Skeletal muscle satellite cell (primary cell): ENCODE measurements at regions not wholly inside any gene's neighbourhood (a gene's known extent, or its start where the extent isn't known, plus 50 kb on each side); places are given as distances from the start of the nearest gene placed in this dataset.
"Not testable (repeated sequence)": the region's sequence is repeated elsewhere in the genome, so short reads cannot be mapped to it uniquely, and the experiment has no call there.

Experiments used
- H3K27me3 ChIP-seq: 2 replicates; pipeline ENCODE4 v1.7.0; 2013; ENCODE audit warnings: low read length; ENCODE audit not compliant: control insufficient read depth, insufficient read depth
- H3K36me3 ChIP-seq: 2 replicates; pipeline ENCODE4 v1.7.0; 2013; ENCODE audit warnings: mild to moderate bottlenecking, control low read depth, low read length; ENCODE audit not compliant: insufficient read depth
- H3K4me1 ChIP-seq: 2 replicates; pipeline ENCODE4 v1.7.0; 2013; ENCODE audit warnings: low read length; ENCODE audit not compliant: control insufficient read depth, insufficient read depth
- H3K4me2 ChIP-seq: 2 replicates; pipeline ENCODE4 v1.7.0; 2013; ENCODE audit warnings: mild to moderate bottlenecking, low read length
- H3K4me3 ChIP-seq: 2 replicates; pipeline ENCODE4 v1.7.0; 2013; ENCODE audit warnings: low read length
- H3K9ac ChIP-seq: 2 replicates; pipeline ENCODE4 v1.7.0; 2013; ENCODE audit warnings: mild to moderate bottlenecking, low read depth, low read length, moderate library complexity
- H3K9me3 ChIP-seq: replicated peaks from 2 replicates; pipeline ENCODE4 v1.7.0; 2013; ENCODE audit warnings: mild to moderate bottlenecking, control low read depth, low read length

DNA sequence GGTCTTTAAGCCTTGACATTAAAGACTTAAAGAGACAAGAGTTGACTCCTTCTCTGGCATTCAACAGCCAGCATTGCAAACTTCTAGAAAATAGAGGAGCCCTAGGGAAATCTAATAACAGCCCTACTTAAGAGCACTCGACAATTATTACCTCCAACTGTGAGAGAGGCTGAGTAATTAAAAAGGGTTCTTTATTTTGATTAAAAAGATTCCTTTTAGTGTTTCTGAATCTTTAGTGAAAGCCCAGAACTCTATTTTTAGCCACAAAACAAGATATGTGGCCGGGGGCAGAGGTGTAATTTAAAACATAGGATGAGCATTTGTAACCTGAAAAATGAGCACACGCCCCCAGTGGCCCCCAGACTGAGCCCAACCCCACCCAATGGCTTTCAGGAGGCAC, 222.3 kb downstream of the SMAD2 start:
- no peaks in the 10 kb centered on the region for H3K4me1 ChIP-seq
- no peak overlapping the region for H3K4me2 ChIP-seq
- H3K4me3 ChIP-seq: no peak overlapping the region
- no peaks in the 10 kb centered on the region for H3K9me3 ChIP-seq
- H3K9ac ChIP-seq: no peak overlapping the region
- H3K36me3 ChIP-seq: no peaks in the 10 kb centered on the region
- peaks cover 6% of the 10 kb centered on the region for H3K27me3 ChIP-seq

DNA sequence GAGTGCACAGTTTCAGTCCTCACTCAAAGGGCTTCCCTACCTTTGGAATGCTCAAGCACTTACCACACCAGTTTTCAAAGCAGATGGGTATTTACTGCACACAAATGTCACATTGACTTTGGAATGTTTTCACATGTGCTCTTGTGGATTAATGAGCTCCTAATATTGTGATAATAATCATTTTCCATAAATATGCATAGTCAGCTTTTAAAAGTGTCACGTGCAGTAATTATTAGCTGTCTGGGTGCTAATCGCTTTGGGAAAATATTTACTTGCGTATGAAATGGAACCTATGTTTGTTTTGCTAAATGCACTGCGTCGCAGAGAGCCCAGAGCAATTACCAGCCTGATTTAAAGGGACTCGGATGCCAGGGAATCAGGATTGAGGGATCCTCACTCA, 229.3 kb downstream of the SMAD2 start:
- Histone ChIP-seq H3K27me3 (peaks cover 14% of the 10 kb centered on the region), H3K4me3 (no peak overlapping the region), H3K36me3 (no peaks in the 10 kb centered on the region), H3K9ac (no peak overlapping the region), H3K4me1 (no peaks in the 10 kb centered on the region), H3K9me3 (no peaks in the 10 kb centered on the region), H3K4me2 (no peak overlapping the region)

DNA sequence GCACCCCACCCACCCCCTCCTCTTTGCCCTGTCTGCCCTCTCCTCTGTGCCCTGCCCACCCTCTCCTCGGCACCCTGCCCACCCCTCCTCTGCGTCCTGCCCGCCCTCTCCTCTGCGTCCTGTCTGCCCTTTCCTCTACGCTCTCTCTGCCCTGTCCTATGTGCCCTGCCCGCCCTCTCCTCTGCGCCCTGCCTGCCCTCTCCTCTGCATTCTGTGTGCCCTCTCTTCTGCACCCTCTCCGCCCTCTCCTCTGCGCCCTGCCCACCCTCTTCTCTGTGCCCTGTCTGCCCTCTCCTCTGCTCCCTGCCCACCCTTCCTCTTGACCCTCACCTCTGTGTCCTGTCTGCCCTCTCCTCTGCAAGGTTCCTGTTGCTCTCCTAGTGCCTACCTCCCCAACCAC, 233.6 kb downstream of the SMAD2 start:
- no peak overlapping the region for H3K4me2 ChIP-seq
- no peaks in the 10 kb centered on the region for H3K36me3 ChIP-seq
- H3K27me3 ChIP-seq: peaks cover 23% of the 10 kb centered on the region

DNA sequence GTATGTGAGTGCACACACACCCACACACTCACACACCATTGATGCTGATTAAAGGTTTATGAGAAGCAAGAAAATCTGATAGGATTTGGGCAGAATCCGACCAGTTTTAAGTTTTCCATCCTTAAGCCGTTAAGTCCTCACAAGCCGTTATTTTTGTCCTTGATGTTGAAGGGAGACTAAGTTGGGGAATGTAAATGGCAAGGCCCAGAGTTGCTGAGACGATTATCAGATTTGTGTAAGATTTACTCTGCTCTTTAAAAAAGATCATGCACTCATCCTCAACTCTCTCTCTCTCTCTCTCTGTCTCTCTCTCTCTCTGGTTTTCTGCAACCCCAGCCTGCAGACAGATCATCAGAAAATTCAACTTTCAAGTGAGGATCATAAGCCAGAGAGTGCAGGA, 238.8 kb downstream of the SMAD2 start:
- Histone ChIP-seq H3K4me1 (no peaks in the 10 kb centered on the region), H3K4me2 (no peak overlapping the region), H3K36me3 (no peaks in the 10 kb centered on the region), H3K9me3 (no peaks in the 10 kb centered on the region), H3K27me3 (peaks cover 19% of the 10 kb centered on the region), H3K9ac (no peak overlapping the region), H3K4me3 (no peak overlapping the region)

More for the DNA sequence above, 233.6 kb downstream of the SMAD2 start:
- no peak overlapping the region for H3K4me3 ChIP-seq
- no peak overlapping the region for H3K9ac ChIP-seq
- H3K4me1 ChIP-seq: no peaks in the 10 kb centered on the region
- H3K9me3 ChIP-seq: no peaks in the 10 kb centered on the region

DNA sequence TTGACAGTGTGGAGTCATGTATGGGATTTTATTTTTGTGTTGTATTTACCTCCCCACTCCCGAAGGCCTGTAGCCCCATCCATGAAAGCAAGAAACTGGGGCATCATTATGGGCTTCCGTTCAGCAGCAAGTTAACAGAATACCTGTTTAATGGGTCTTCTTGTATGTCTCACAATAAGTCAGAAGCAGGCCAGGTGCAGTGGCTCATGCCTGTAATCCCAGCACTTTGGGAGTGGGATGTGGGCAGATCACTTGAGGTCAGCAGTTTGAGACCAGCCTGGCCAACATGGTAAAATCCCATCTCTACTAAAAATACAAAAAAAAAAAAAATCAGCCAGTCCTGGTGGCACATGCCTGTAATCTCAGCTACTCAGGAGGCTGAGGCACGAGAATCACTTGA, 239.7 kb downstream of the SMAD2 start:
- not testable (repeated sequence) for H3K4me1 ChIP-seq, H3K9ac ChIP-seq, H3K36me3 ChIP-seq, H3K4me2 ChIP-seq, H3K9me3 ChIP-seq, H3K4me3 ChIP-seq
- H3K27me3 ChIP-seq: peaks cover 13% of the 10 kb centered on the region

DNA sequence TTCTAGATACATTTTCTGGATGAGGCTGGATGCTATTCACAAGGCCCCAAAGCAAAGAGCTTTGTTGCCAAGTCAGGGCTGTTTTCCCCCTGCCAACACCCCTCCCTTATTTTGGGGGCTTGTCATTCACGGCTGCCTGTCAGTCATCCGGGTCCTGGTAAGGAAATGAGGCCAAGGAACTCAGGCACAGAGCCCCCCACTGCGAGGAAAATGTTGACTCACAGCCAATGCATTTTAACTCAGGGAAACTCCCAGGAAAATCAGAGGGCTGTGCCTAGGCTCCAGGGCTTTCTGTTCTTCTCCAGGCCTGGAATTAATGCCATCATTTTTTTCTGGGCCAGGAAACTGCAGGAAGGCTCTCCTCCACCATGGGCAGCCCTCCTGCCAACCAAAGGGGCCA, 241.1 kb downstream of the SMAD2 start:
- no peaks in the 10 kb centered on the region for H3K9me3 ChIP-seq
- peaks cover 19% of the 10 kb centered on the region for H3K27me3 ChIP-seq
- no peak overlapping the region for H3K4me3 ChIP-seq
- no peaks in the 10 kb centered on the region for H3K36me3 ChIP-seq
- H3K4me1 ChIP-seq: no peaks in the 10 kb centered on the region
- no peak overlapping the region for H3K9ac ChIP-seq
- H3K4me2 ChIP-seq: no peak overlapping the region

DNA sequence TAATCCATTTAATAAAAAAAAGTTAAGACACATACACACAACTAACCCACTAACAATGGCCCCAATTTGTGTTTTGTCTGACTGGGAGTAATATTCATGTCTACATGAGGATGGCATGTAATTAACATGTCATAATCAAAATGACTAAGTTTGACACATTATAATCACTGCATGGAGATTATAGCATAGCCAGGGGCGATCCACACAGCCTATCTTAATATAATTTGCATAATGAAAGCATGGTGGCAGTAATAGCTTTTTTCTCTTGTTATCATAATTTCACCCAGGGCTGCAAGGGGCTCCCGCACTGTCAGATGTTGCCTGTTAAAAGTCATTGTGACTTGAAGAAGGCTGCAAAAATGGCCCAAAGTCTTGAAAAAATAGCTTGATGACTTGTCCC, 243.7 kb downstream of the SMAD2 start:
- Histone ChIP-seq H3K9me3 (no peaks in the 10 kb centered on the region), H3K4me3 (no peak overlapping the region), H3K4me1 (no peaks in the 10 kb centered on the region), H3K4me2 (no peak overlapping the region), H3K27me3 (peaks cover 13% of the 10 kb centered on the region), H3K36me3 (no peaks in the 10 kb centered on the region), H3K9ac (no peak overlapping the region)

DNA sequence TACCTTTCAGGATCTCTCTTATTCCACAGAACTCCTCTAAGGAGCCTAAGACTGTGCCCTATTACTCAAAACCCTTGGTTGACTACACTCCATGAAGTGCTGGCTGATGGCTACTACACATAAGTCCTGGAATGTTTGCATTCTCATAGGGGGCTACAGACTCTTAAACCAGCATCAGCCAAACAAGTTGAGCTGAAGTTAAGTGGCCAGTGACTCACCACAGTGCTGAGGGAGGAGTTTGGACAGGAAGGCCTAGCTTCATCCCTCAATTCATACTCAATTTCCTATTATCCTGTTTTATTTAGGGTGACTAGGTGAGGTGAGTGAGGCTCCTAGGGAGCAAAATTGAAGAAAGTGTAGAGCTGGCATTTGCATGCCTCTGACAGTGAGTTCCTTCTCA, 246.7 kb downstream of the SMAD2 start:
- Histone ChIP-seq H3K9me3 (no peaks in the 10 kb centered on the region), H3K36me3 (no peaks in the 10 kb centered on the region), H3K9ac (no peak overlapping the region), H3K4me3 (no peak overlapping the region), H3K4me1 (no peaks in the 10 kb centered on the region), H3K4me2 (no peak overlapping the region), H3K27me3 (peaks cover 15% of the 10 kb centered on the region)

DNA sequence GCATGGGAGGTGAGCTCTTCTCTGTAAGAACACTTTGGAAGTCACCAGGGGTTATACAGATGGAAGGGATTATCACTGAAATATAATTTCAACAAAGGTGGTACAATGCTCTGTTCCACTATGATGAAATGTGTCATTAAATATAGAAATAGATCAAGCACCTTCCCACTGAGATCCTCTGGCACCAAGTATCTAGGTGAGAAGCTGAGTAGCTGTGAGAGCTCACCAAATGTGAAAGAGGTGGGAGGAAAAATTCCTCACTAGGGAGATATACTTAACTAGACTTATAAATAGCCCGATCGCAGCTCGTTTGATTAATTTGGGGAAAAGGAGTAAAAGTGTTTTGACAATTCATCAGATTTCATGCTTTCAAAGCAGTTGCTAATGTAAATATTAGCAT, 247.6 kb downstream of the SMAD2 start:
- Histone ChIP-seq H3K27me3 (peaks cover 13% of the 10 kb centered on the region), H3K4me1 (no peaks in the 10 kb centered on the region), H3K4me3 (no peak overlapping the region), H3K4me2 (no peak overlapping the region), H3K36me3 (no peaks in the 10 kb centered on the region), H3K9me3 (no peaks in the 10 kb centered on the region), H3K9ac (no peak overlapping the region)

DNA sequence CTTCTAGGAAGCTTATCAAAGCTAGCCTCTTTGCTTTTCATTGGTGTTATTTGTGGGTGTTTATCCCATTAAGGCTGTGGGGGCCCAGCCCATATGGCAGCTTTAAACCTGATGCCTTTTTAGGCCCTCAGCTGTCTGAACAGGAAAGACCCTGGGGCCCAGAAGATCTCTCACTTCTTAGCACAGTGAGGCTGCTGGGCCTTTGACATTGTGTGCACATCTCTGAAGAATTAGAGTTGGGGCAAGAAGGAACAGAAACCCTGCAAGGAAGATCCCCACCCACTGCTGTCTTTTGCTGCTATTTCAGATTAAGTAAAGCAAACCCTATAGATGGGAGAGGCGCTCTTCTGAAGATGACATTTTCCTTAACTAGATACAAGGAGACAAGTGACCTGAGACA, 250.0 kb downstream of the SMAD2 start:
- no peaks in the 10 kb centered on the region for H3K4me1 ChIP-seq
- peaks cover 11% of the 10 kb centered on the region for H3K27me3 ChIP-seq
- no peak overlapping the region for H3K4me2 ChIP-seq
- no peak overlapping the region for H3K9ac ChIP-seq
- H3K4me3 ChIP-seq: no peak overlapping the region
- H3K36me3 ChIP-seq: no peaks in the 10 kb centered on the region
- H3K9me3 ChIP-seq: no peaks in the 10 kb centered on the region

DNA sequence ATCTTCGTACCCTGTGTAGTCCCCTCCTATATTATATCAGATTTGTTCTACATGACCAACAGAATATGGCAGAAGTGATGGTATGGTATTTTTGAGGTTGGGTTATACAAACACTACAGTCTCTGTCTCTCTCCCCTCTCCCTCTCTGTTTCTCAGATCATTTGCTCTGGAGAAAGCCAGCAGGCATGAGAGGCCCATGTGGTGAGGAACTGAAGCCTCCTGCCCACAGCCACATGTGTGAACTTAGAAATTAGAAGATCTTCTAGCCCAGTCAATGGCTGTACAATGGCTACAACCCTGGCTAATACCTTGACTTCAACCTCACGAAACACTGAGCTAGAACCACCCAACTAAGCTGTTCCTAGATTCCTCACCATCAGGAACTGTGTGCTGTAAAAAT, 250.6 kb downstream of the SMAD2 start:
- Histone ChIP-seq H3K27me3 (peaks cover 6% of the 10 kb centered on the region), H3K36me3 (no peaks in the 10 kb centered on the region), H3K4me2 (no peak overlapping the region), H3K4me1 (no peaks in the 10 kb centered on the region), H3K4me3 (no peak overlapping the region), H3K9ac (no peak overlapping the region), H3K9me3 (no peaks in the 10 kb centered on the region)

DNA sequence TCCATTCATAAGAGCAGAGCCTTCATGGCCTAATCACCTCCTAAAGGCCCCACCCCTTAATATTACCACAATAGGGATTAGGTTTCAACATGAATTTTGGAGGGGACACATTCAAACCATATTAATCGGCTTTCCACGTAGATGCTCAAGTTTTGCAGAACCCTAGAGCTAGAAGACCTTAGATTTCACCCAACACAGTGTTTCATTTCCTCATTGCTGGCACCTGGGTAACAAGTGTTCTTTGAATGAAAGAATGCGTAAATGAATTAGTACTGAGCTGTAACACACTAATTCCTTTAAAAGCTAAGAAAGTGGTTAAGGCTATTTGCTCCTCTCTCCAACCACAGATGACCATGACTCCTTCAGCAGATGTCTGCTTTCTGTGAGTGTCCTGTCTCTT, 252.5 kb downstream of the SMAD2 start:
- H3K4me3 ChIP-seq: no peak overlapping the region
- no peaks in the 10 kb centered on the region for H3K36me3 ChIP-seq
- H3K27me3 ChIP-seq: peaks cover 6% of the 10 kb centered on the region
- H3K4me1 ChIP-seq: no peaks in the 10 kb centered on the region
- no peak overlapping the region for H3K4me2 ChIP-seq
- no peak overlapping the region for H3K9ac ChIP-seq
- no peaks in the 10 kb centered on the region for H3K9me3 ChIP-seq
